ENCODE measurements at regions not wholly inside any gene's neighbourhood (a gene's known extent, or its start where the extent isn't known, plus 50 kb on each side); places are given as distances from the start of the nearest gene placed in this dataset.

GRCh38 chr11:80613655-80614054 lies 1172.8 kb upstream of the TENM4 start:
- no peak overlapping the region for H2BK5ac ChIP-seq (ENCODE audit: low read depth, low read length, poor library complexity, severe bottlenecking)
- no peak overlapping the region for H3K23ac ChIP-seq (ENCODE audit: low read length in 2 of 2)
- no peak overlapping the region for H3K4ac ChIP-seq (ENCODE audit: low read depth in 1 of 2, low read length in 2 of 2)
- H2BK15ac ChIP-seq (ENCODE audit: low read depth, poor library complexity, severe bottlenecking) = no peak overlapping the region
- 64% methylated on average over 2 of the region's 2 CpGs for WGBS
- H4K91ac ChIP-seq (ENCODE audit: low read length) = no peak overlapping the region
- no peaks in the 10 kb centered on the region for H3K79me1 ChIP-seq (replicated peaks; ENCODE audit: low read length, poor library complexity, severe bottlenecking)
- no peaks in the 10 kb centered on the region for H3K36me3 ChIP-seq (ENCODE audit: control insufficient read depth in 1 of 2, insufficient read depth in 2 of 2, low read depth in 1 of 2, low read length in 2 of 2)
- no peaks in the 10 kb centered on the region for H3K27me3 ChIP-seq (ENCODE audit: control insufficient read depth in 1 of 2, insufficient read depth in 1 of 2, low read length in 2 of 2)
- no peak overlapping the region for H3K9ac ChIP-seq (ENCODE audit: low read length)
- DNase-seq = no peak
- H3K4me1 ChIP-seq (ENCODE audit: control insufficient read depth, insufficient read depth, low read depth, low read length) = no peaks in the 10 kb centered on the region
- H2BK12ac ChIP-seq (ENCODE audit: low read length in 2 of 2) = no peak overlapping the region
- no peak overlapping the region for H2BK120ac ChIP-seq (ENCODE audit: low read depth, low read length)
- H3K4me3 ChIP-seq (ENCODE audit: insufficient read depth in 1 of 2, low read depth in 1 of 2, low read length in 2 of 2) = no peak overlapping the region
- no peak overlapping the region for H3K14ac ChIP-seq (ENCODE audit: low read length in 2 of 2)
- H3K9me3 ChIP-seq (ENCODE audit: control insufficient read depth, low read length) = no peaks in the 10 kb centered on the region
- H3K27ac ChIP-seq (ENCODE audit: low read length, poor library complexity, severe bottlenecking) = no peak overlapping the region
- no peak overlapping the region for H2AFZ ChIP-seq (ENCODE audit: low read depth, low read length)
- H4K8ac ChIP-seq (ENCODE audit: low read length) = no peak overlapping the region
- H3K18ac ChIP-seq (ENCODE audit: low read depth in 1 of 2, low read length in 2 of 2) = no peak overlapping the region
- H2AK5ac ChIP-seq (ENCODE audit: low read length, severe bottlenecking) = no peak overlapping the region
- no peak overlapping the region for H3K4me2 ChIP-seq (ENCODE audit: low read length, poor library complexity, severe bottlenecking)

- Histone ChIP-seq H3K9ac (ENCODE audit: low read length) (no peak overlapping the region), H3K14ac (ENCODE audit: low read length in 2 of 2) (no peak overlapping the region), H3K4me1 (ENCODE audit: control insufficient read depth, insufficient read depth, low read depth, low read length) (no peaks in the 10 kb centered on the region), H4K91ac (ENCODE audit: low read length) (no peak overlapping the region), H3K36me3 (ENCODE audit: control insufficient read depth in 1 of 2, insufficient read depth in 2 of 2, low read depth in 1 of 2, low read length in 2 of 2) (no peaks in the 10 kb centered on the region), H2BK15ac (ENCODE audit: low read depth, poor library complexity, severe bottlenecking) (no peak overlapping the region), H3K27ac (ENCODE audit: low read length, poor library complexity, severe bottlenecking) (no peak overlapping the region), H4K8ac (ENCODE audit: low read length) (no peak overlapping the region), H3K4me3 (ENCODE audit: insufficient read depth in 1 of 2, low read depth in 1 of 2, low read length in 2 of 2) (no peak overlapping the region), H3K23ac (ENCODE audit: low read length in 2 of 2) (no peak overlapping the region), H2AK5ac (ENCODE audit: low read length, severe bottlenecking) (no peak overlapping the region), H3K4ac (ENCODE audit: low read depth in 1 of 2, low read length in 2 of 2) (no peak overlapping the region), H2BK12ac (ENCODE audit: low read length in 2 of 2) (no peak overlapping the region), H3K18ac (ENCODE audit: low read depth in 1 of 2, low read length in 2 of 2) (no peak overlapping the region), H2AFZ (ENCODE audit: low read depth, low read length) (no peak overlapping the region), H3K4me2 (ENCODE audit: low read length, poor library complexity, severe bottlenecking) (no peak overlapping the region), H3K27me3 (ENCODE audit: control insufficient read depth in 1 of 2, insufficient read depth in 1 of 2, low read length in 2 of 2) (no peaks in the 10 kb centered on the region), H2BK120ac (ENCODE audit: low read depth, low read length) (no peak overlapping the region), H3K79me1 (replicated peaks; ENCODE audit: low read length, poor library complexity, severe bottlenecking) (no peaks in the 10 kb centered on the region), H2BK5ac (ENCODE audit: low read depth, low read length, poor library complexity, severe bottlenecking) (no peak overlapping the region), H3K9me3 (ENCODE audit: control insufficient read depth, low read length) (no peaks in the 10 kb centered on the region)
- WGBS = 91% methylated on average over 7 of the region's 7 CpGs
- DNase-seq = no peak
These were observed 1169.7 kb upstream of the TENM4 start for GRCh38 chr11:80610516-80610915.

GRCh38 chr11:80603472-80603871 lies 1162.6 kb upstream of the TENM4 start:
- H3K9ac ChIP-seq (ENCODE audit: low read length) = no peak overlapping the region
- H3K27ac ChIP-seq (ENCODE audit: low read length, poor library complexity, severe bottlenecking) = no peak overlapping the region
- H3K36me3 ChIP-seq (ENCODE audit: control insufficient read depth in 1 of 2, insufficient read depth in 2 of 2, low read depth in 1 of 2, low read length in 2 of 2) = no peaks in the 10 kb centered on the region
- H2BK12ac ChIP-seq (ENCODE audit: low read length in 2 of 2) = no peak overlapping the region
- H2BK5ac ChIP-seq (ENCODE audit: low read depth, low read length, poor library complexity, severe bottlenecking) = no peak overlapping the region
- no peaks in the 10 kb centered on the region for H3K9me3 ChIP-seq (ENCODE audit: control insufficient read depth, low read length)
- H3K4ac ChIP-seq (ENCODE audit: low read depth in 1 of 2, low read length in 2 of 2) = no peak overlapping the region
- no peak overlapping the region for H2BK15ac ChIP-seq (ENCODE audit: low read depth, poor library complexity, severe bottlenecking)
- WGBS = no CpG with 5 or more reads among the region's 2 CpGs
- no peak overlapping the region for H3K4me2 ChIP-seq (ENCODE audit: low read length, poor library complexity, severe bottlenecking)
- no peak overlapping the region for H3K4me3 ChIP-seq (ENCODE audit: insufficient read depth in 1 of 2, low read depth in 1 of 2, low read length in 2 of 2)
- no peak overlapping the region for H3K23ac ChIP-seq (ENCODE audit: low read length in 2 of 2)
- H3K79me1 ChIP-seq (replicated peaks; ENCODE audit: low read length, poor library complexity, severe bottlenecking) = no peaks in the 10 kb centered on the region
- no peak overlapping the region for H3K14ac ChIP-seq (ENCODE audit: low read length in 2 of 2)
- no peaks in the 10 kb centered on the region for H3K4me1 ChIP-seq (ENCODE audit: control insufficient read depth, insufficient read depth, low read depth, low read length)
- no peak overlapping the region for H2AK5ac ChIP-seq (ENCODE audit: low read length, severe bottlenecking)
- H2AFZ ChIP-seq (ENCODE audit: low read depth, low read length) = no peak overlapping the region
- DNase-seq = no peak
- no peak overlapping the region for H4K91ac ChIP-seq (ENCODE audit: low read length)
- H3K27me3 ChIP-seq (ENCODE audit: control insufficient read depth in 1 of 2, insufficient read depth in 1 of 2, low read length in 2 of 2) = no peaks in the 10 kb centered on the region
- no peak overlapping the region for H3K18ac ChIP-seq (ENCODE audit: low read depth in 1 of 2, low read length in 2 of 2)
- H4K8ac ChIP-seq (ENCODE audit: low read length) = no peak overlapping the region
- H2BK120ac ChIP-seq (ENCODE audit: low read depth, low read length) = no peak overlapping the region

DNA sequence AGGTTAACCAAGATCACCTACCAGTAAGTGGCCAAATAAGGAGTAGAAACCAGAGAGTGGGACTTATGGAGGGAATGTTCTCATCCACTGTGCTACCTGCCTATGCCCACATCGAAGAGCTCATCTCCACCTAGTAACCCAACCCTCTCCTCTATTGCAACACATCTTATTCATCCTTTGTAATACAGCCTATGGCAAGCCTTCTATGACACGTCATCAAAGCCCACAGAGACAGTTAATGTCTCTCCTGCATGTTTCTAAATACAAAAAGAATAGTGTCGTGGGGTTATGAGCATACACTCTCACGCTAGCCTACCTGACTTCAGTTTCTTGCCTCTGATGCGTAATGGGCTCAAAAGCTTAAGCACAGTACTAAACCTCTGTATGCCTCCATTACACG lies 1158.1 kb upstream of the TENM4 start:
- no peak overlapping the region for H3K4ac ChIP-seq (ENCODE audit: low read depth in 1 of 2, low read length in 2 of 2)
- H3K14ac ChIP-seq (ENCODE audit: low read length in 2 of 2) = no peak overlapping the region
- H3K4me2 ChIP-seq (ENCODE audit: low read length, poor library complexity, severe bottlenecking) = no peak overlapping the region
- no peak overlapping the region for H3K9ac ChIP-seq (ENCODE audit: low read length)
- H3K9me3 ChIP-seq (ENCODE audit: control insufficient read depth, low read length) = no peaks in the 10 kb centered on the region
- H3K18ac ChIP-seq (ENCODE audit: low read depth in 1 of 2, low read length in 2 of 2) = no peak overlapping the region
- no peak overlapping the region for H2BK15ac ChIP-seq (ENCODE audit: low read depth, poor library complexity, severe bottlenecking)
- H3K36me3 ChIP-seq (ENCODE audit: control insufficient read depth in 1 of 2, insufficient read depth in 2 of 2, low read depth in 1 of 2, low read length in 2 of 2) = no peaks in the 10 kb centered on the region
- no peak overlapping the region for H3K27ac ChIP-seq (ENCODE audit: low read length, poor library complexity, severe bottlenecking)
- no peaks in the 10 kb centered on the region for H3K79me1 ChIP-seq (replicated peaks; ENCODE audit: low read length, poor library complexity, severe bottlenecking)
- H2BK5ac ChIP-seq (ENCODE audit: low read depth, low read length, poor library complexity, severe bottlenecking) = no peak overlapping the region
- no peak overlapping the region for H4K8ac ChIP-seq (ENCODE audit: low read length)
- peak overlapping the region in 1 of 2 experiments; percentile 39 for H2BK12ac ChIP-seq (ENCODE audit: low read length in 2 of 2)
- no peak overlapping the region for H2AFZ ChIP-seq (ENCODE audit: low read depth, low read length)
- H3K4me3 ChIP-seq (ENCODE audit: insufficient read depth in 1 of 2, low read depth in 1 of 2, low read length in 2 of 2) = no peak overlapping the region
- WGBS = 94% methylated on average over 6 of the region's 6 CpGs
- H4K91ac ChIP-seq (ENCODE audit: low read length) = no peak overlapping the region
- H2BK120ac ChIP-seq (ENCODE audit: low read depth, low read length) = no peak overlapping the region
- H2AK5ac ChIP-seq (ENCODE audit: low read length, severe bottlenecking) = no peak overlapping the region
- no peaks in the 10 kb centered on the region for H3K27me3 ChIP-seq (ENCODE audit: control insufficient read depth in 1 of 2, insufficient read depth in 1 of 2, low read length in 2 of 2)
- no peaks in the 10 kb centered on the region for H3K4me1 ChIP-seq (ENCODE audit: control insufficient read depth, insufficient read depth, low read depth, low read length)
- H3K23ac ChIP-seq (ENCODE audit: low read length in 2 of 2) = no peak overlapping the region
- no peak for DNase-seq
